Omental fat pad (tissue), 3 donors: ENCODE measurements at regions not wholly inside any gene's neighbourhood (a gene's known extent, or its start where the extent isn't known, plus 50 kb on each side); places are given as distances from the start of the nearest gene placed in this dataset.
"Not testable (repeated sequence)": the region's sequence is repeated elsewhere in the genome, so short reads cannot be mapped to it uniquely, and the experiment has no call there.

Experiments used
- ATAC-seq: fragments of 150-250 bp; one replicate; pipeline ENCODE4 v1.9.1; 2016; ENCODE audit warnings: mild to moderate bottlenecking, moderate library complexity; ENCODE audit not compliant: low FRiP score
- DNase-seq: peaks from one replicate; pipeline ENCODE4 v3.0.0-alpha.2; 2019; ENCODE audit warnings: low spot score
- CTCF ChIP-seq, 3 donors: fragments of 450-650 bp; IDR thresholded peaks; one replicate each; pipeline ENCODE4 v1.5.1; 2016 to 2017; ENCODE audit warnings: antibody characterized with exemption in 3 of 3, mild to moderate bottlenecking in 3 of 3, moderate library complexity in 2 of 3

- no peak for ATAC-seq
- TF ChIP-seq CTCF (IDR thresholded peaks at IDR 0.05) = no peak
- no peak for DNase-seq
Measured at GRCh38 chr13:69264362-69265334, 843.0 kb upstream of the ATXN8OS start.

GRCh38 chr13:69243366-69243765 is 864.3 kb upstream of the ATXN8OS start:
- ATAC-seq (no peak), DNase-seq (no peak)
- no peak for TF ChIP-seq CTCF (IDR thresholded peaks at IDR 0.05)

- no peak for DNase-seq
- no peak for TF ChIP-seq CTCF (IDR thresholded peaks at IDR 0.05)
- ATAC-seq = no peak
Measured at GRCh38 chr13:69234171-69234570, 873.5 kb upstream of the ATXN8OS start.

- no peak for TF ChIP-seq CTCF (IDR thresholded peaks at IDR 0.05)
- ATAC-seq (no peak), DNase-seq (no peak)
Measured at GRCh38 chr13:69226427-69226826, 881.2 kb upstream of the ATXN8OS start.

- not testable (repeated sequence) for ATAC-seq, DNase-seq
Measured at GRCh38 chr13:69221633-69222498, 885.8 kb upstream of the ATXN8OS start.

- DNase-seq = no peak
- no peak for ATAC-seq
Measured at GRCh38 chr13:69213396-69213795, 894.2 kb upstream of the ATXN8OS start.

More at GRCh38 chr13:69213396-69213795, 894.2 kb upstream of the ATXN8OS start:
- TF ChIP-seq CTCF (IDR thresholded peaks at IDR 0.05) = no peak
